AG04449 (cell line): ENCODE measurements at regions not wholly inside any gene's neighbourhood (a gene's known extent, or its start where the extent isn't known, plus 50 kb on each side); places are given as distances from the start of the nearest gene placed in this dataset.

ENCODE experiments used
- CTCF ChIA-PET: fragments of 350-600 bp; formaldehyde crosslinking; extraction: SDS; loops from one replicate; lab custom pipeline; 2021; ENCODE audit warnings: antibody characterized with exemption; lab: Yijun Ruan, JAX
- POLR2A ChIA-PET: fragments of 400-600, 350-600 bp; formaldehyde crosslinking; extraction: SDS; loops from one replicate; lab custom pipeline; 2020; ENCODE audit warnings: antibody characterized with exemption, inconsistent platforms; lab: Yijun Ruan, JAX
- DNase-seq: peaks from one replicate; pipeline ENCODE4 v3.0.0-alpha.2; 2010; ENCODE audit warnings: low read depth, low spot score
- H3K4me3 ChIP-seq: 2 replicates; pipeline ENCODE4 v1.5.1; 2011; ENCODE audit warnings: low read depth, mild to moderate bottlenecking, control low read depth, low read length
- CTCF ChIP-seq: IDR thresholded peaks from one replicate; pipeline ENCODE4 v1.5.1; 2011; ENCODE audit warnings: mild to moderate bottlenecking, moderate library complexity, low read length, control low read depth, inconsistent platforms; ENCODE audit not compliant: insufficient read depth; ENCODE audit errors: missing control alignments

GRCh38 chr4:146124023-146124680, 51.4 kb upstream of the LSM6 start:
- no peak for DNase-seq
- no peak for TF ChIP-seq CTCF
- ChIA-PET CTCF (interaction anchor here (0.7 to 1.0 kb wide), 5 partner anchors 24 to 865 kb away, joined by 3 read pairs; no protein-coding TSS in a partner anchor), POLR2A (no interaction called here)
- H3K4me3 ChIP-seq = no peak overlapping the region

GRCh38 chr4:146123231-146123630, 52.3 kb upstream of the LSM6 start:
- ChIA-PET CTCF (interaction anchor here (1.0 to 1.2 kb wide), 3 partner anchors 10 to 28 kb away, joined by 3 to 4 read pairs (median 3); no protein-coding TSS in a partner anchor), POLR2A (no interaction called here)
- no peak for DNase-seq
- no peak for TF ChIP-seq CTCF
- H3K4me3 ChIP-seq = no peak overlapping the region

GRCh38 chr4:146122398-146122797, 53.1 kb upstream of the LSM6 start:
- ChIA-PET POLR2A (no interaction called here), CTCF (interaction anchor here (1.2 to 1.3 kb wide), 2 partner anchors 11 to 28 kb away, joined by 4 to 5 read pairs; no protein-coding TSS in a partner anchor)
- no peak overlapping the region for H3K4me3 ChIP-seq
- TF ChIP-seq CTCF = no peak
- DNase-seq = no peak

DNA sequence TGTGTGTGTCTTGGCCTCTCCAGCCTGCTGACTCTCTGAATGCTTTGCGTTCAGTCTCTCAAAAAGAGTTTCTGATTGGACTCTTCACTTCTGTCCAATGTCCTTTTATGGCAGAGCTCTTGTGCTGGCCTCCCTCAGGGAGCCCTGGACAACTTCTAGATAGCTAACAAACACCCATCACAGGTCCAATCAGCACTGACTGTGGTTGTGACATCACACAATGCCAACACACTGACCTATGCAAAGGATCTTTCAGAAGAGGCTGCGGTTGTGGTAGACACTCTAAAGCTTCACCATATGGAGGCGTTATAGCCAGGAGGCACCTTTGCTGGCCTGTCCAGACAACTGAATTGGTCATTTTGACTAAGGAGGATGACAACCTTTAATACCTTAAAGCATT, 53.8 kb upstream of the LSM6 start:
- no peak for TF ChIP-seq CTCF
- no peak overlapping the region for H3K4me3 ChIP-seq
- CTCF ChIA-PET = interaction anchor here (1.3 kb wide), 1 partner anchor 27 kb away, joined by 5 read pairs; no protein-coding TSS in a partner anchor
- no peak for DNase-seq
- POLR2A ChIA-PET = no interaction called here

DNA sequence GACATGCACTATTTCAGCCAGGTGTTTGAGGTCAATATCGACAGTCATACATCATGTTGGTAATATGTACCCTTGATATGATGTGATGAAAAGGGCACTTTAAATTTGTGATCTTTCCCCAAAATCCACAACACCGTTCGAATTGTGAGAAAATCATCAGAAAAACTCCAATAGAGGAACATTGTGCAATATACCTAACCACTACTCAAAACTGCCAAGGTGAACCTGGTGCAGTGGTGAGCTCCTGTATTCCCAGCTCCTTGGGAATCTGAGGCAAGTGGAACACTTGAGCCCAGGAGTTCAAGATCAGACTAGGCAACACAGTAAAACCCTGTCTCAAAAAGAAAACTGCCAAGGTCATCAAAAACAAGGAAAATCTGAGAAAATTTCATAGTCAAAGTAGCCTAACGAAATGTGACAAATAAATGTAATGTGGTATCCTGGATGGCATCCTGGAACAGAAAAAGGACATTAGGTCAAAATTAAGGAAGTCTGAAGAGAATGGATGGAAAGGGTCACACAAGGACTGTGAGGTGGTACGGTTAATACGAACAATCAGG, 55.6 kb upstream of the LSM6 start:
- no peak for DNase-seq
- TF ChIP-seq CTCF = no peak
- ChIA-PET CTCF (no interaction called here), POLR2A (no interaction called here)
- H3K4me3 ChIP-seq = no peak overlapping the region

DNA sequence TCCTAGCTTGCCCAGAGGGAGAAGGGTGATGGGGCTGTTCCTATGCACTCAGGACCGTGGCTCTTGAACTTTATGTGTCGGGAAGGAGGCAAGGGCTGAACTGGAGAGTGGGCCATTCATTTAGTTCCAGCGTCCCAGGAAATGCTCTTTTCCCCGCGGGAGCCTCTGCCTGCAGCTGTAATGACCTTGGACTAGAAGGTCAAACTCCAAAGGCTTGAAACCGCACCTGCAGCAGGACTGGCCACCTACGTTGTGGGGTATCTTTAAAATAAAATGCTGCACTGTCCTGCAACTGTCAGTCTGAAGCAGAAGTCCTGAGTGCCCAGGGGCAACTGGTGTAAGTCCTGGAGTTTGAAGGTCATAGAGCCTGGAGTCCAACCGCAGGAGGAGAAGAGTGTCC, 61.5 kb upstream of the LSM6 start:
- ChIA-PET CTCF (no interaction called here), POLR2A (no interaction called here)
- TF ChIP-seq CTCF = no peak
- H3K4me3 ChIP-seq = no peak overlapping the region
- no peak for DNase-seq
